ENCODE measurements at regions not wholly inside any gene's neighbourhood (a gene's known extent, or its start where the extent isn't known, plus 50 kb on each side); places are given as distances from the start of the nearest gene placed in this dataset.
A peak's percentile ranks its signal among the peaks of the same experiment; 100 is the strongest.
"Not testable (repeated sequence)": the region's sequence is repeated elsewhere in the genome, so short reads cannot be mapped to it uniquely, and the experiment has no call there.

- DNase-seq (ENCODE audit: low read depth), result no peak
Measured at GRCh38 chr4:149986917-149987316, 91.3 kb upstream of the DCLK2 start.

GRCh38 chr4:149987330-149988086 is 90.7 kb upstream of the DCLK2 start:
- DNase-seq (ENCODE audit: low read depth), result no peak

GRCh38 chr4:149988087-149988410 is 90.2 kb upstream of the DCLK2 start:
- no peak for DNase-seq (ENCODE audit: low read depth)

DNA sequence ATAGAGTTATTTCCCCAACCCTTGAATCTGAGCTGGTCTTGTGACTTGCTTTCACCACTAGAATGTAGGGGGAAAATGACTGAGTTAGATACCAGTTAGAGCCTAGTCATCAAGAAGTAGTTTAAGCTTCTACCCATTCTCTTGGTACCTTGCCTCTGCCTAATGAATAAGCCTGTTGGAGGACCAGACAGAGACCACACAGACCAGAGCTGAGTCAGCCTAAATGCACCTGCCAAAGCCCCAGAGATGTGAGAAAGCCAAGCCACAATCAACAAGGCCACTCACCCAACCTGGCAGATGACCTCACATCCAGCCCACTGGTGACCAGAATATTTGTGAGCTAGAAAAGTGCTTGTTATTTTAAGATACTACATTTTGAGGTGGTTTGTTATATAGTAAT is 85.2 kb upstream of the DCLK2 start:
- no peak for DNase-seq (ENCODE audit: low read depth)

GRCh38 chr4:149995134-149995756 is 83.0 kb upstream of the DCLK2 start:
- DNase-seq (ENCODE audit: low read depth), result no peak

DNA sequence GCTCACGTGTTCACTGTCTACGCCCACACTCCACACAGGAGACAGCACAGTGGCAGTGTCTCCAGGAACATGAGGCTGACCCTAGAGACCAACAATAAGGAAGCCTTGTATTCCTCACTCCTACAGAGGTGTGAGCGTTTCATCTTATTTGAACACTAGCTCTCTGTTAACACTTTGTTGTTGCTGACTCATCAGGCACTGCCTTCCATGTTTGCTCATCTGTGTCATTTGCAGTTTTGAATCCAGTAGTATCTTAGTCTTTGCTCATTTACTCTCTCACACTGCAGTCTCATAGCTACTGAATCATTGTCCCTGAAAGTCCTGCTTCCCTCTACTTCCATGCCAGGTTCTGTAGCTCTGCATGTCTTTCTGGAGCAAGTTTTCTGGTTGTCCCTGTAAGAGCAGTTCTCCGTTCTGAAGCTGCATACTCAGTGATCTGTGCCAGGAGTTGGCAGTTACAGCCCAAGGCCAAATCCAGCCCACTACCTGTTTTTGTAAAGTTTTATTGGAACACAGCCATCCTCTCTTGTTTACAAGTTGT is 80.3 kb upstream of the DCLK2 start:
- no peak for DNase-seq (ENCODE audit: low read depth)

DNA sequence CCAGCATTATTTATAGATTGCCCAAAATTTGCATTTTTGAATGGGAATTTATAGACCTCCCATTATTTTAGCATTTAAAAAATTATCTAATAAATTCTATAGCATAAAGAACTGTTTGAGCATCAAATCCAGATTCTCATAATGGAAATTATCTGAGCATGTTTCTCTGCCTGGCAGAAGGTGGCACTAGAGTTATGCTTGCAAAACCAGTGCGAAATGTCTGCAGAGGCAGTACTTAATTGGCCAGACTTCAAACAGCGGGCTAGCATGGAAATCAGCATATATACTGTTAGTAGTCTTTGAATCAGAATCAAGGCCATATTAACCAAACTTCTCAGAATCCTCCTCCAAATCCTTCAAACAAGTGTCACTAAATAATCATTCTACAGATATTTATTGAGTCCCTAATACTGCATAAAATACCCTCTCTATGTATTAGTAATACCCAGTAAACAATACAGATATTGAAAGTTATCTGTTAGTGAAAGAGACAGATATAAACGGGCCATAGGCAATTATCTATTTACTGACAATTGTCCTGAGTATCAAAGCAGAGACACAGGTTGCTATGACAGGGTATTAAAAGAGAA is 78.7 kb upstream of the DCLK2 start:
- no peak for DNase-seq (ENCODE audit: low read depth)

DNA sequence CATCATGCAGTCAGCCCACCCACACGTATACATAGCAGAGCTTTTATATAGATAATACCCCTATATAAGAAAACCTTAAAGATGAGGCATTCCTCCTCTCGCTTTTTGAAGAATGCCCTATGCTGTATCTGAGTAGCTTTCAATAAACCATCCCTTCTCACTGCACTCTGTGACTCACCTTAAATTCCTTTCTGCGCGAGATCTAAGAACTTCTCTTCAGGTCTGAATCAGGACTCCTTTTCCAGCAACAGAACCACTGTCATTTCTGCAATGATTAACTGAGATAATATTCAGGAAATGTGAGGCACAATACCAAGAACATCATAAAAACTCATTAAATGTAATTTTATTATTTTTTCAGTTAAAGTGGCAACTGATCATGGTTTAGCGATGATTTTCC is 76.4 kb upstream of the DCLK2 start:
- DNase-seq (ENCODE audit: low read depth), result no peak

- no peak for DNase-seq (ENCODE audit: low read depth)
Measured at GRCh38 chr4:150002561-150002960, 75.7 kb upstream of the DCLK2 start.

DNA sequence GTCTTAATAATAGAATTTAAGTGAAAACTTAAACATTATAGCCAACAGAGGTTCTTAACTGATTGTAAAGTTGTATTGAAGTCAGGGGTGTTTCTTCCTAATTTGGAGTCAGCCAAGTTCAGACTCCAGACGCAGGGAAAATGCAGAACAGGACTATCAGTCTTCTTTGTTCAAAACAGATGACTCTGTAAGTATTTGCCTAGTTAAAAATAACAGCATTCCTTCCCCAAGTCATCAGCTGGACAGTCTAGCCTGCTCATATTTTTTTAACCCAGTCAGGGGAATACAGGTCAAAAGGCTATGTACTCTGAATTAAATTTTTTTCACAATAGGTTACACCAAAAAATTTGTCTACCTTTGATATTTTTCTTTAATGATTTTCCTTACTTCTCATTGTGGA is 73.8 kb upstream of the DCLK2 start:
- DNase-seq (ENCODE audit: low read depth), result no peak

DNA sequence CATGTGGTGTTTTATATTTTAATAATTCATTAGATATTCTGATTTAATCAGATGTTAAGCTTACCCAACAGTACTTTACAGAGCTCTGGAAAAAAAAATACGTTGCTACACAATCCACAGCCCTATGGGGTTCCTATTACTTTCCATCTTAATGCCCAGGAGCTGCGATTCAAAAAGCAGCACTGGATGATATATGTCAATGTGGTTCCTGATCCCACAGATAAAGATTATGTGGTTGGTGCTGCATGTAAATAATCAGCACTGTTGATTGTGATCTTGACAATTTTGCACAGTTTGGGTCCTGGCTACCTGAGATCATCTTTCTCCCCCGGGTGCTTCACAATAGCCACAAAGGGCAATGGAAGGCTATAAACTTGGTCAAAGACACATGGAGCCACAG is 72.7 kb upstream of the DCLK2 start:
- no peak for DNase-seq (ENCODE audit: low read depth)

- no peak for DNase-seq (ENCODE audit: low read depth)
Measured at GRCh38 chr4:150006197-150006596, 72.0 kb upstream of the DCLK2 start.

GRCh38 chr4:150007512-150007911 is 70.7 kb upstream of the DCLK2 start:
- DNase-seq (ENCODE audit: low read depth), result peak; percentile 24

GRCh38 chr4:150008546-150008945 is 69.7 kb upstream of the DCLK2 start:
- no peak for DNase-seq (ENCODE audit: low read depth)

- no peak for DNase-seq (ENCODE audit: low read depth)
Measured at GRCh38 chr4:150009533-150009932, 68.7 kb upstream of the DCLK2 start.

DNA sequence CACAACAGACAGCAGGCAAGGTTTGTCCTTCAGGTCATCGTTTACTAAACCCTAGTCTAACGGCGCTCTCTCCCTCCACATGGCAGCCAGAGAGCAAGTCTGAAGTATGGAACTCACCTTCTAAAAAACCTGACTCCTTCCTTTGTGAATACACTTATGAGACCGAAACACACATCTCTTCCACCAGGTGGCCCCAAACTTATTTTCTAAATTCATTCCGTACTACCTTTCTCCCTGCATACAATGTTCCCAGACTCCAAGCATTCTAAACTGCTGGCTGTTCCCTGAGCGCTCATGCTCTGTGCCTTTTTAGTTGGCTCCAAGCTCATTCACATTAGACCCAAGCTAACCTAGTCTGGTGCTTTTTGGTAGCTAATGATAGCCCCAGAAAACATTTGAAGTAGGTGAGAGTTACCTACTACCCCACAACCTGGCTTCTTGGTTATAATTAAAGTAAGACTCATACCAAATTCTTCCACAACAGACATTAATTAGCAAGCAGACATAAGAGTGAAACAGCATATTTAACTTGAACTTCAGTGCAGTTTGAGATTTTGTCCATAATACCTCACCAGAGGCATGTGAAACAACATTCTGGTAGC is 67.6 kb upstream of the DCLK2 start:
- DNase-seq (ENCODE audit: low read depth), result peak; percentile 28

DNA sequence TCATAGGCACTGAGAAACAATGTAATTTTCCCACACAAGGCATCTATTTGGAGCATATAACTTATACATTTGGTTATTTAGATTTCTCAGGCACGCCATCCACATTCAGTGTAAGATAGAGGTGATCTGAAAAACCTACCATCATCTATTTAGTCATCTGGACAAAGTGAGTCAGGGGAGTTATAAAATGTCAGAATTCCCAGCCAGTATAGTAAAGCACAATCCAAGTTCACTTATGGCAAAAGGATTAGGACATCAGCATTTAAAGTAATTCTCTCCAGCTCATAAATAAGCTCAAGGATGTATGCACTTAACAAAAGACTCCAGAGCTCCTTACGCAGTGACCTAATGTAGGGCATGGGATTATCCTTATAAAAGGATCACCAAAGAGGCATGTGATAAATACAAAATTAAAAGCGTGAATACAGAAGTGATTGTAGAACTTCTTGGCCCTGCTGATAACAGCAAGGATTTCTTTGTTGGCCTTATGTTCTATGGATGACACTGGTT is 65.3 kb upstream of the DCLK2 start:
- DNase-seq (ENCODE audit: low read depth), result no peak

GRCh38 chr4:150015910-150016309 is 62.3 kb upstream of the DCLK2 start:
- not testable (repeated sequence) for DNase-seq (ENCODE audit: low read depth)

DNA sequence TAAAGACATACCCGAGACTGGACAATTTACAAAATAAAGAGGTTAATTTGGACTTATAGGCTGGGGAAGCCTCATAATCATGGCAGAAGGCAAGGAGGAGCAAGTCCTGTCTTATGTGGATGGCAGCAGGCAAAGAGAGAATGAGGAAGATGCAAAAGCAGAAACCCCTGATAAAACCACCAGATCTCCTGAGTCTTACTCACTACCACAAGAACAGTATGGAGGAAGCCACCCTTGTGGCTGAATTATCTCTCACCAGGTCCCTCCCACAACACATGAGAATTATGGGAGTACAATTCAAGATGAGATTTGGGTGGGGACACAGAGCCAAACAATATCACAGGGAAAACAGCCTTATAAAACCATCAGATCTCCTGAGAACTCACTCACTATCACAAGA is 61.6 kb upstream of the DCLK2 start:
- not testable (repeated sequence) for DNase-seq (ENCODE audit: low read depth)

- no peak for DNase-seq (ENCODE audit: low read depth)
Measured at GRCh38 chr4:150018257-150018656, 60.0 kb upstream of the DCLK2 start.

DNA sequence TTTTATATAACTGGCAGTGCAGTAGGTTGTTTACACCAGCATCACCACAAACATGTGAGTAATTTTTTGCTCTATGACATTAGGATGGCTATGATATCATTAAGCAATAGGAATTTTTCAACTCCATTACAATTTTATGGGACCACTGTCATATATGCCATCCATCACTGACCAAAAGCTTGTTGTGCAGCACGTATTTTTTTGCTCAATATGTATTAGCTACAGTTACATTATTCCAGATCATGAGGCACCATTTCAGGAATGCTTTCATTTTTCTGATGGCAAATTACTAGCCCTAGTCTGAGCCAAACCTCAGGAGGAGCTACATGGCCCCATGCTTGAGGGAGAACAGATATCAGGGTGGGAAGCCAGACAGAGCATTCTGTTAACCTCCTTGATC is 56.8 kb upstream of the DCLK2 start:
- DNase-seq (ENCODE audit: low read depth), result no peak

- DNase-seq (ENCODE audit: low read depth), result no peak
Measured at GRCh38 chr4:150023489-150023888, 54.8 kb upstream of the DCLK2 start.

GRCh38 chr4:150026987-150027386 is 51.3 kb upstream of the DCLK2 start:
- not testable (repeated sequence) for DNase-seq (ENCODE audit: low read depth)

Measured in HS-5 (cell line).